ENCODE measurements at regions not wholly inside any gene's neighbourhood (a gene's known extent, or its start where the extent isn't known, plus 50 kb on each side); places are given as distances from the start of the nearest gene placed in this dataset.

- TF ChIP-seq CTCF (IDR thresholded peaks at IDR 0.05 in 8 of 11, conservative IDR thresholded peaks at IDR 0.05 in 3 of 11): no peak
- TF ChIP-seq POLR2A (IDR thresholded peaks at IDR 0.05): no peak
- no peak for TF ChIP-seq POLR2AphosphoS5 (IDR thresholded peaks at IDR 0.05)
Observed at GRCh38 chr2:11051280-11051679, 104.0 kb upstream of the SLC66A3 start.
